ENCODE measurements at regions not wholly inside any gene's neighbourhood (a gene's known extent, or its start where the extent isn't known, plus 50 kb on each side); places are given as distances from the start of the nearest gene placed in this dataset.
A peak's percentile ranks its signal among the peaks of the same experiment; 100 is the strongest.

DNA sequence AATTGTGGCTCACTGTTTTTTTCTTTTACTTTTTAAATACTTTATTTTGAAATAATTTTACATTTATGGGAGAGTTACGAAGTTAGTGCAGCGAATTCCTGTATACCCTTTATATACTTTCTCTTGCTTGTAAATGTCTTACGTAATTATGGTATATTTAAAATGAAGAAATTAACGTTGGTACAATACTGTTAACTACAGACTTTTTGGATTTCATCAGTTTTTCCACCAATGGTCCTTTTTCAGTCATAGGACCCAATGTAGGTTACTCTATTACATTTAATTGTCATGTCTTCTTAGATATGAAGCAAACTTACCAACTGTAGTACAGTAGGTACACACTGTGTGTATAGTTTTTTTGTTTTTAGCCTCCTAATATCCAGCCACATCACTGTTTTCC is 76.3 kb downstream of the BOLA3 start:
- Mint-ChIP-seq H3K36me3 (ENCODE audit: low read depth, unreplicated experiment) (peaks cover 11% of the 10 kb centered on the region), H3K4me1 (ENCODE audit: unreplicated experiment) (peaks cover 3% of the 10 kb centered on the region), H3K9me3 (ENCODE audit: unreplicated experiment) (no peaks in the 10 kb centered on the region), H3K27me3 (ENCODE audit: unreplicated experiment) (peaks cover under 1% of the 10 kb centered on the region), H3K4me3 (ENCODE audit: unreplicated experiment) (no peak overlapping the region), H3K27ac (ENCODE audit: unreplicated experiment) (no peak overlapping the region)
- DNase-seq (ENCODE audit: low spot score) = no peak
- TF ChIP-seq, protein P1, sequence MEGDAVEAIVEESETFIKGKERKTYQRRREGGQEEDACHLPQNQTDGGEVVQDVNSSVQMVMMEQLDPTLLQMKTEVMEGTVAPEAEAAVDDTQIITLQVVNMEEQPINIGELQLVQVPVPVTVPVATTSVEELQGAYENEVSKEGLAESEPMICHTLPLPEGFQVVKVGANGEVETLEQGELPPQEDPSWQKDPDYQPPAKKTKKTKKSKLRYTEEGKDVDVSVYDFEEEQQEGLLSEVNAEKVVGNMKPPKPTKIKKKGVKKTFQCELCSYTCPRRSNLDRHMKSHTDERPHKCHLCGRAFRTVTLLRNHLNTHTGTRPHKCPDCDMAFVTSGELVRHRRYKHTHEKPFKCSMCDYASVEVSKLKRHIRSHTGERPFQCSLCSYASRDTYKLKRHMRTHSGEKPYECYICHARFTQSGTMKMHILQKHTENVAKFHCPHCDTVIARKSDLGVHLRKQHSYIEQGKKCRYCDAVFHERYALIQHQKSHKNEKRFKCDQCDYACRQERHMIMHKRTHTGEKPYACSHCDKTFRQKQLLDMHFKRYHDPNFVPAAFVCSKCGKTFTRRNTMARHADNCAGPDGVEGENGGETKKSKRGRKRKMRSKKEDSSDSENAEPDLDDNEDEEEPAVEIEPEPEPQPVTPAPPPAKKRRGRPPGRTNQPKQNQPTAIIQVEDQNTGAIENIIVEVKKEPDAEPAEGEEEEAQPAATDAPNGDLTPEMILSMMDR (IDR thresholded peaks at IDR 0.05; ENCODE audit: unreplicated experiment) = no peak

DNA sequence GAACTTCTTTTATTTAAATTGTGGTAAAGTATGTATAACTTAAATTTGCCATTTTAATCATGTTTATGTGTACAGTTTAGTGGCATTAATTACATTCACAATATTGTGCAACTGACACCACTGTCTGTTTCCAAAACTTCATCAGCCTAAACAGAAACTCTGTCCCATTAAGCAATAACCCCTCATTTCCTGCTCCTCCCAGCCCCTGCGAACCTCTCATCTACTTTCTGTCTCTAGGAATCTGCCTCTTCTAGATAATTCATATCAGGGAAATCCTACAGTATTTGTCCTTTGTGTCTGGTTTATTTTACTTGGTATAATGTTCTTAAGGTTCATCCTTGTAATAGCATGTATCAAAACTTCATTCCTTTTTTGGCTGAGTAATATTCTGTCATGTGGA is 75.1 kb downstream of the BOLA3 start:
- Mint-ChIP-seq H3K4me1 (ENCODE audit: unreplicated experiment) (peaks cover 3% of the 10 kb centered on the region), H3K9me3 (ENCODE audit: unreplicated experiment) (no peaks in the 10 kb centered on the region), H3K4me3 (ENCODE audit: unreplicated experiment) (no peak overlapping the region), H3K36me3 (ENCODE audit: low read depth, unreplicated experiment) (peaks cover 15% of the 10 kb centered on the region), H3K27me3 (ENCODE audit: unreplicated experiment) (peaks cover 2% of the 10 kb centered on the region), H3K27ac (ENCODE audit: unreplicated experiment) (peak overlapping the region; percentile 25)
- TF ChIP-seq, protein P1 (IDR thresholded peaks at IDR 0.05; ENCODE audit: unreplicated experiment) = no peak
- DNase-seq (ENCODE audit: low spot score) = no peak

DNA sequence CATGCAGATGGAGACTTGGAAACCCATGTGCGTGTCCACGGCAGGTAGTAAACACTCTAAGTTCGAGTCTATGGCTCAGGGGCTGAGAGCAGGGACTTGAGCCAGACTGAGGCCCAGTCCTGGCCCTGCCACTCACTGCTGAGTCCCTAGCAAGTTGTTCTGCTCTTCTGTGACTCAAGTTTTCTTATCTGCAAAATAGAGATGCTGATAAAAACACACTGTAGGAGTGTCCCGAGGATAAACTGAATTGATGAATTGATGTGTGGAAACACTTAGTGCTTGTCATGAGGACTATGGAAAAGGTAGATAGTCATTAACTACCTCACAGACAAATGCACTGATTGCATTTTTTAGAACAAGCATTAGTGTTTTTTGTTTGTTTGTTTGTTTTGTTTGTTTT is 73.2 kb downstream of the BOLA3 start:
- Mint-ChIP-seq H3K4me3 (ENCODE audit: unreplicated experiment) (no peak overlapping the region), H3K27me3 (ENCODE audit: unreplicated experiment) (peaks cover 2% of the 10 kb centered on the region), H3K9me3 (ENCODE audit: unreplicated experiment) (no peaks in the 10 kb centered on the region), H3K4me1 (ENCODE audit: unreplicated experiment) (peaks cover 3% of the 10 kb centered on the region), H3K36me3 (ENCODE audit: low read depth, unreplicated experiment) (peaks cover 15% of the 10 kb centered on the region), H3K27ac (ENCODE audit: unreplicated experiment) (no peak overlapping the region)
- no peak for DNase-seq (ENCODE audit: low spot score)
- TF ChIP-seq, protein P1 (IDR thresholded peaks at IDR 0.05; ENCODE audit: unreplicated experiment) = no peak

DNA sequence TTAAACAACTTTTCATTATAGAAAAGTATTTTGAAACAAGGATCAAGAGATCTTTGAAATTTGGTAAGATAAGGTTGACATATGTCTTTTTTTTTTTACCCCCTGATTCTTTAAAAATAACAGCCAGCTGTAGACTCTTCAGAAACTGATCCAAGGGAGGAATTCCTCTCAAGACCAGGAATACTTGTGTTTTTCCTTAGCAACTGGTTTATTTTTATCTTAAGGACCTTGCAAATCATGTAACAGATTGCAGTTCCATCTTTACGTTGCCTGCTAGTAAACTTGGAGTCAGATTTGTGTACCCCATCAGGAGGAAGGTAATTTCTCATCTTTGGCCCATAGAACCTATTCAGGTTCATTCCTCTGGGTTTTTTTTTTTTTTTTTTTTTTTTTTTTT is 71.6 kb downstream of the BOLA3 start:
- TF ChIP-seq, protein P1 (IDR thresholded peaks at IDR 0.05; ENCODE audit: unreplicated experiment) = no peak
- Mint-ChIP-seq H3K27ac (ENCODE audit: unreplicated experiment) (peak overlapping the region; percentile 11), H3K9me3 (ENCODE audit: unreplicated experiment) (no peaks in the 10 kb centered on the region), H3K4me3 (ENCODE audit: unreplicated experiment) (peak overlapping the region; percentile 2), H3K4me1 (ENCODE audit: unreplicated experiment) (peaks cover 3% of the 10 kb centered on the region), H3K36me3 (ENCODE audit: low read depth, unreplicated experiment) (peaks cover 15% of the 10 kb centered on the region), H3K27me3 (ENCODE audit: unreplicated experiment) (peaks cover 2% of the 10 kb centered on the region)
- DNase-seq (ENCODE audit: low spot score) = no peak

DNA sequence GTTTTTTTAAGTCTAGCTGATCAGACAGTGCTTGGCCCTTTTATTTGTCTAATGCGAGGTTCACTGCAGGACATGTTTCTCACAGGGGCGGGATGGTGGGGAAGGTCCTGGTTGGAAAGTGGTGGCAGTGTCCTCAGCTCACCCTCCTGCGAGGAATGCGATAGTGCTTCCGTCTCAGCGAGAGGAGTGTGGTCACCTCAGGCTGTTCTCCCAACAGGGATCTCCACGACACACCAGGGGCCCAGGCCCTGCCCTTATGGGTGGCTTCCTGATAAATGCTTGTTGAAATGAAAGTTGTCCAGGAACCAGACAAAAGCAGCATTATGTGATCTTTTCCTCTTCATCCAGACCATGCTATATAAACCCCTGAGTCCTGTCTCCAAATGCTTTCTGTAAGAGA is 70.1 kb downstream of the BOLA3 start:
- Mint-ChIP-seq H3K9me3 (ENCODE audit: unreplicated experiment) (no peaks in the 10 kb centered on the region), H3K27ac (ENCODE audit: unreplicated experiment) (no peak overlapping the region), H3K4me1 (ENCODE audit: unreplicated experiment) (peaks cover 3% of the 10 kb centered on the region), H3K36me3 (ENCODE audit: low read depth, unreplicated experiment) (peaks cover 27% of the 10 kb centered on the region), H3K27me3 (ENCODE audit: unreplicated experiment) (peaks cover 2% of the 10 kb centered on the region), H3K4me3 (ENCODE audit: unreplicated experiment) (no peak overlapping the region)
- TF ChIP-seq, protein P1 (IDR thresholded peaks at IDR 0.05; ENCODE audit: unreplicated experiment) = no peak
- no peak for DNase-seq (ENCODE audit: low spot score)
